Ishikawa (cell line): ENCODE measurements at regions not wholly inside any gene's neighbourhood (a gene's known extent, or its start where the extent isn't known, plus 50 kb on each side); places are given as distances from the start of the nearest gene placed in this dataset.

Source experiments
- CEBPB ChIP-seq: IDR thresholded peaks from 2 replicates; pipeline ENCODE4 v1.6.1; 2012
- EGR1 ChIP-seq: IDR thresholded peaks from 2 replicates; pipeline ENCODE4 v1.6.1; 2012
- EP300 ChIP-seq: IDR thresholded peaks from 2 replicates; pipeline ENCODE4 v1.6.1; 2012; ENCODE audit warnings: borderline replicate concordance
- TF ChIP-seq, protein P1 (sequence below): IDR thresholded peaks from 2 replicates; pipeline ENCODE4 v1.6.1; 2012

DNA sequence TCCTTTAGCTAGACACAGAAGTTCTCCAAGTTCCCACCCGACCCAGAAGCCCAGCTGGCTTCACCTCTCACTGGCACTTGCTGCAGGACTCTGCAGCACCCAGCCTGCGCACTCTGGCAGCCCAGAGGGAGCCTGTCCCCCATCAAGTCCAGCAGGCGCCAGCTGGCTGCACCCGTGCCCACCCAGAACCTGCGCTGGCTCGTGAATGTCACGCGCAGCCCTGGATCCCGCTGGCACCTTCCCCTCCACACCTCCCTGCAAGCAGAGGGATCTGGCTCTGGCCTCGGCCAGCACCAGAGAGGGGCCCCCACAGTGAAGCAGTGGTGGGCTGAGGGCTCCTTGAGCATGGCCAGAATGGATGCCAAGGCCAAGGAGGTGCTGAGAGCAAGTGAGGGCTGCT lies 187.6 kb upstream of the HAND2 start:
- TF ChIP-seq EP300 (no peak), CEBPB (no peak), EGR1 (no peak)
- TF ChIP-seq, protein P1, sequence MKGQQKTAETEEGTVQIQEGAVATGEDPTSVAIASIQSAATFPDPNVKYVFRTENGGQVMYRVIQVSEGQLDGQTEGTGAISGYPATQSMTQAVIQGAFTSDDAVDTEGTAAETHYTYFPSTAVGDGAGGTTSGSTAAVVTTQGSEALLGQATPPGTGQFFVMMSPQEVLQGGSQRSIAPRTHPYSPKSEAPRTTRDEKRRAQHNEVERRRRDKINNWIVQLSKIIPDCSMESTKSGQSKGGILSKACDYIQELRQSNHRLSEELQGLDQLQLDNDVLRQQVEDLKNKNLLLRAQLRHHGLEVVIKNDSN, result no peak
